GM10266 (cell line): ENCODE measurements at regions not wholly inside any gene's neighbourhood (a gene's known extent, or its start where the extent isn't known, plus 50 kb on each side); places are given as distances from the start of the nearest gene placed in this dataset.

Experiments
- DNase-seq: peaks from one replicate; pipeline ENCODE4 v3.0.0; 2012; ENCODE audit errors: extremely low spot score
- CTCF ChIP-seq: IDR thresholded peaks from 2 replicates; pipeline ENCODE4 v1.5.1; 2012; ENCODE audit warnings: mild to moderate bottlenecking, low read depth; ENCODE audit not compliant: control insufficient read depth, insufficient read depth; ENCODE audit errors: missing control alignments

- no peak for DNase-seq
Observed at GRCh38 chr11:11081288-11081687, 223.4 kb upstream of the ZBED5 start.

GRCh38 chr11:11078344-11079086, 220.7 kb upstream of the ZBED5 start:
- TF ChIP-seq CTCF: no peak
- DNase-seq: no peak

More at GRCh38 chr11:11081288-11081687, 223.4 kb upstream of the ZBED5 start:
- no peak for TF ChIP-seq CTCF

- TF ChIP-seq CTCF: no peak
- DNase-seq: no peak
Observed at GRCh38 chr11:11077898-11078297, 220.0 kb upstream of the ZBED5 start.

GRCh38 chr11:11076879-11077278, 219.0 kb upstream of the ZBED5 start:
- DNase-seq: no peak

GRCh38 chr11:11076276-11076675, 218.4 kb upstream of the ZBED5 start:
- TF ChIP-seq CTCF: no peak
- no peak for DNase-seq

More at GRCh38 chr11:11076879-11077278, 219.0 kb upstream of the ZBED5 start:
- TF ChIP-seq CTCF: no peak

GRCh38 chr11:11075515-11076171, 217.8 kb upstream of the ZBED5 start:
- no peak for DNase-seq

More at GRCh38 chr11:11075515-11076171, 217.8 kb upstream of the ZBED5 start:
- no peak for TF ChIP-seq CTCF
